Psoas muscle (tissue), 7 donors: ENCODE measurements at regions not wholly inside any gene's neighbourhood (a gene's known extent, or its start where the extent isn't known, plus 50 kb on each side); places are given as distances from the start of the nearest gene placed in this dataset.

ENCODE experiments used
- ATAC-seq, 4 donors: fragments of 200-7000 bp; cut with Tn5 transposase; one replicate each; pipeline ENCODE4 v1.9.1; 2020; ENCODE audit warnings: moderate library complexity in 3 of 4, mild to moderate bottlenecking in 2 of 4
- DNase-seq, 2 donors: peaks; one replicate each; pipeline ENCODE4 v3.0.0-alpha.2; 2020
- H3K27ac ChIP-seq: fragments of 200-600 bp; one replicate; pipeline ENCODE4 v1.8.0; 2022
- H3K27me3 ChIP-seq, 3 donors: fragments of 200-600 bp in 1 of 3; one replicate each; pipeline versions ENCODE4 v1.6.1 to v1.8.0; 2013 to 2022; ENCODE audit warnings: low read length in 2 of 3, mild to moderate bottlenecking in 2 of 3, moderate library complexity in 1 of 3; ENCODE audit not compliant: insufficient read depth in 3 of 3
- H3K36me3 ChIP-seq, 2 donors: fragments of 200-600 bp in 1 of 2; one replicate each; pipeline versions ENCODE4 v1.6.1 to v1.8.0; 2013 to 2022; ENCODE audit warnings: low read depth in 1 of 2, mild to moderate bottlenecking in 1 of 2, moderate library complexity in 1 of 2; ENCODE audit not compliant: insufficient read depth in 1 of 2
- H3K4me1 ChIP-seq: fragments of 200-600 bp; one replicate; pipeline ENCODE4 v1.8.0; 2022
- H3K4me3 ChIP-seq: fragments of 200-600 bp; one replicate; pipeline ENCODE4 v1.8.0; 2022; ENCODE audit warnings: mild to moderate bottlenecking
- H3K9me3 ChIP-seq: fragments of 200-600 bp; one replicate; pipeline ENCODE4 v1.8.0; 2022
- WGBS, 3 donors: extraction: QIAGEN DNeasy Blood & Tissue Kit; methylation state at CpG; one replicate each; pipeline versions ENCODE4 v1.1.6 to v1.1.7; 2013; 5-methylcytosine and 5-hydroxymethylcytosine counted together
- intact Hi-C, 2 donors: fragments of 100-400 bp; cut with DNase I; formaldehyde crosslinking; loops; one replicate each; pipeline versions ENCODE4 v1.11.0 to v1.14.2; 2022
- TF ChIP-seq, protein P1 (sequence below): fragments of 200-600 bp; IDR thresholded peaks from one replicate; pipeline ENCODE4 v1.8.0; 2022; ENCODE audit warnings: antibody characterized with exemption
- donor health status: healthy with polysubstance abuse.
- donor health status: DM: no; HTN: no; CAD: no; lungs with moderate emphysema.
- donor health status: Bipolar disorder and iron deficiency.
- donor health status: healthy.
- donor health status: DM: yes; HTN: yes; CAD: no.
- donor health status: DM: no; HTN: no; CAD: no.
- donor health status: DM: yes; HTN: yes; CAD: no.

- WGBS, 3 donors: 92 to 95% (median 93%) methylated on average over 6 of the region's 6 CpGs
- Histone ChIP-seq H3K4me3 (no peak overlapping the region), H3K4me1 (no peaks in the 10 kb centered on the region), H3K27me3 (no peaks in the 10 kb centered on the region), H3K9me3 (no peaks in the 10 kb centered on the region), H3K36me3 (no peaks in the 10 kb centered on the region), H3K27ac (no peak overlapping the region)
- DNase-seq (no peak), ATAC-seq (no peak)
- intact Hi-C loops: no loop called here
- TF ChIP-seq, protein P1, sequence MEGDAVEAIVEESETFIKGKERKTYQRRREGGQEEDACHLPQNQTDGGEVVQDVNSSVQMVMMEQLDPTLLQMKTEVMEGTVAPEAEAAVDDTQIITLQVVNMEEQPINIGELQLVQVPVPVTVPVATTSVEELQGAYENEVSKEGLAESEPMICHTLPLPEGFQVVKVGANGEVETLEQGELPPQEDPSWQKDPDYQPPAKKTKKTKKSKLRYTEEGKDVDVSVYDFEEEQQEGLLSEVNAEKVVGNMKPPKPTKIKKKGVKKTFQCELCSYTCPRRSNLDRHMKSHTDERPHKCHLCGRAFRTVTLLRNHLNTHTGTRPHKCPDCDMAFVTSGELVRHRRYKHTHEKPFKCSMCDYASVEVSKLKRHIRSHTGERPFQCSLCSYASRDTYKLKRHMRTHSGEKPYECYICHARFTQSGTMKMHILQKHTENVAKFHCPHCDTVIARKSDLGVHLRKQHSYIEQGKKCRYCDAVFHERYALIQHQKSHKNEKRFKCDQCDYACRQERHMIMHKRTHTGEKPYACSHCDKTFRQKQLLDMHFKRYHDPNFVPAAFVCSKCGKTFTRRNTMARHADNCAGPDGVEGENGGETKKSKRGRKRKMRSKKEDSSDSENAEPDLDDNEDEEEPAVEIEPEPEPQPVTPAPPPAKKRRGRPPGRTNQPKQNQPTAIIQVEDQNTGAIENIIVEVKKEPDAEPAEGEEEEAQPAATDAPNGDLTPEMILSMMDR: no peak
Measured at GRCh38 chr18:11274144-11274794, 124.9 kb upstream of the PIEZO2 start.

DNA sequence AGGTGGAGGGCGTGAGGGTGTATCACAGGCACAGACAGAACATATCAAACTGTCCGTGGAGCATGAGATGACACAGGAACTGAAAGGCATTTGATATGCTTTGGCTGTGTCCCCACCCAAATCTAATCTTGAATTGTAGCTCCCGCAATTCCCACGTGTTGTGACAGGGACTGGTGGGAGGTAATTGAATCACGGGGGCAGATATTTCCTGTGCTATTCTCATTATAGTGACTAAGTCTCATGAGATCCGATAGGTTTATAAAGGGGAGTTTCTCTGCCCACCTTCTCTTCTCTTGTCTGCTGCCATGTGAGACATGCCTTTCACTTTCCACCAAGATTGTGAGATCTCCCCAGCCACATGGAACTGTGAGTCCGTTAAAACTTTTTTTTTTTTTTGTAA is 123.1 kb upstream of the PIEZO2 start:
- ATAC-seq (peak in 3 of 4 donors; percentile 24 to 57 (median 48)), DNase-seq (no peak)
- H3K36me3 ChIP-seq: no peaks in the 10 kb centered on the region
- no peak overlapping the region for H3K27ac ChIP-seq
- TF ChIP-seq, protein P1: no peak
- no peak overlapping the region for H3K4me3 ChIP-seq
- intact Hi-C loops: no loop called here
- H3K9me3 ChIP-seq: no peaks in the 10 kb centered on the region
- H3K27me3 ChIP-seq: no peaks in the 10 kb centered on the region
- no peaks in the 10 kb centered on the region for H3K4me1 ChIP-seq
- 28 to 33% (median 31%) methylated on average over 7 of the region's 7 CpGs for WGBS, 3 donors

GRCh38 chr18:11271954-11272353 is 122.6 kb upstream of the PIEZO2 start:
- DNase-seq (no peak), ATAC-seq (no peak)
- no peak overlapping the region for H3K27ac ChIP-seq
- TF ChIP-seq, protein P1: no peak
- intact Hi-C loops: no loop called here
- H3K9me3 ChIP-seq: no peaks in the 10 kb centered on the region
- H3K36me3 ChIP-seq: no peaks in the 10 kb centered on the region
- H3K27me3 ChIP-seq: no peaks in the 10 kb centered on the region
- no peak overlapping the region for H3K4me3 ChIP-seq
- H3K4me1 ChIP-seq: no peaks in the 10 kb centered on the region
- 31 to 58% (median 51%) methylated on average over 3 of the region's 3 CpGs for WGBS, 3 donors

DNA sequence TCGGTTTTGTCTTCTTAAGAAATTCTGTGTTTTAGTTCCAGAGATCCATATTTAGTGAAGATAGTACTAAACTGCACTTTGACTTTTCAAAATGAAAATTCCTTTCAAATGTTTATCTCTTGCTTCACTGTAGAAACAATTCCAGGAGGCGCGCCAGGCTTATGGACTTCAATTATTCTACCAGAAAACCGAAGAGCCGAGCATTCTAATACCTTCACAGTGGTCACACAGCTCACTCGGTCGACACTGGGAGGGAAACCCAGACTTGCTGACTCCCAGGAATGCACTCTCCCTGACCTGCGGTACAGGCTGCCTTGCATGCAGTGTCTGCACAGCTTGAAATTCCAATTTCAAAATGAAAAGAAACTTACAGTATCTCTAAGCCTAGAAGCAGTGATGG is 119.9 kb upstream of the PIEZO2 start:
- TF ChIP-seq, protein P1: no peak
- H3K4me3 ChIP-seq: no peak overlapping the region
- no peaks in the 10 kb centered on the region for H3K36me3 ChIP-seq
- WGBS, 3 donors: 26 to 37% (median 29%) methylated on average over 8 of the region's 8 CpGs
- DNase-seq (no peak), ATAC-seq (no peak)
- H3K4me1 ChIP-seq: no peaks in the 10 kb centered on the region
- intact Hi-C loops: no loop called here
- no peaks in the 10 kb centered on the region for H3K27me3 ChIP-seq
- peaks cover under 1% of the 10 kb centered on the region for H3K9me3 ChIP-seq
- no peak overlapping the region for H3K27ac ChIP-seq

DNA sequence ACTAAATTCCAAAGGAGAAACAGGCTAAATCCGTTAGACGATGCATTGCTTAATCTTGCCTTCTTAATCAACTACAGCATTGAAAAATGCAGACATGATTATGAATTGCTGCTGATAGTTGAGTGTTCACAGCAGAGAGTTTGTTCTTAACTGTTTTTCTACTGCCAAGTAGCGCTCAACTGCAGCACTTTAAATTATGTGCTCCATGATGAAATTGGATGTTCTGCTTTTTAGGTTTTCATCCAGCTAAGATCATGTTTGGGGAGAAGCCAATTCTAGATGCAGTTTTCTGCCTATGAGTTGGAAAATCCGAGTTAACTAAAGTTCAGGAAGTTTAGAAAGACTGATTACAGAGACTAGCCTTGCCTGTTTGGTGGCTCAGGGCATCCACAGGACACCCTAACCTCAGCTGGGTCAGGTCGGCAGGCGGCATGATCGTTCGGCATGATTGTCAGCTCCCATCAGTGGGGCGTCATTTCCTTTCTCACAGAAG is 119.4 kb upstream of the PIEZO2 start:
- H3K9me3 ChIP-seq: peaks cover 5% of the 10 kb centered on the region
- no peak overlapping the region for H3K27ac ChIP-seq
- TF ChIP-seq, protein P1: no peak
- 18 to 24% (median 21%) methylated on average over 9 of the region's 9 CpGs for WGBS, 3 donors
- intact Hi-C loops: no loop called here
- no peak overlapping the region for H3K4me3 ChIP-seq
- DNase-seq: no peak
- no peaks in the 10 kb centered on the region for H3K27me3 ChIP-seq
- H3K36me3 ChIP-seq: no peaks in the 10 kb centered on the region
- no peaks in the 10 kb centered on the region for H3K4me1 ChIP-seq
- ATAC-seq: no peak
